HepG2 (cell line): ENCODE measurements at regions not wholly inside any gene's neighbourhood (a gene's known extent, or its start where the extent isn't known, plus 50 kb on each side); places are given as distances from the start of the nearest gene placed in this dataset.

Experiments used
- CTCF ChIP-seq: sonication (generic); formaldehyde crosslinking; IDR thresholded peaks from 2 replicates; pipeline ENCODE4 v1.5.0; 2020; ENCODE audit warnings: mild to moderate bottlenecking, missing genetic modification reagents, moderate library complexity
- KLF6 ChIP-seq: IDR thresholded peaks from 2 replicates; pipeline ENCODE4 v1.8.0; 2016; ENCODE audit warnings: missing biosample characterization, missing genetic modification reagents
- MAF1 ChIP-seq: sonication (generic); formaldehyde crosslinking; IDR thresholded peaks from 2 replicates; pipeline ENCODE4 v1.5.0; 2020; ENCODE audit warnings: missing genetic modification reagents, borderline replicate concordance
- MYC ChIP-seq: sonication (generic); formaldehyde crosslinking; IDR thresholded peaks from 2 replicates; pipeline ENCODE4 v1.9.0; 2021; ENCODE audit warnings: missing genetic modification reagents, borderline replicate concordance
- RORA ChIP-seq: sonication (generic); formaldehyde crosslinking; IDR thresholded peaks from 2 replicates; pipeline ENCODE4 v1.5.0; 2020; ENCODE audit warnings: mild to moderate bottlenecking, missing genetic modification reagents, moderate library complexity
- SRY ChIP-seq: sonication (generic); formaldehyde crosslinking; IDR thresholded peaks from 2 replicates; pipeline ENCODE4 v1.8.0; 2022; ENCODE audit warnings: mild to moderate bottlenecking, missing genetic modification reagents
- ZNF749 ChIP-seq: sonication (generic); formaldehyde crosslinking; IDR thresholded peaks from 2 replicates; pipeline ENCODE4 v1.8.0; 2022; ENCODE audit warnings: mild to moderate bottlenecking, missing genetic modification reagents, moderate library complexity, borderline replicate concordance

GRCh38 chr21:22280851-22281250 is 1282.6 kb downstream of the NCAM2 start:
- TF ChIP-seq SRY (CRISPR knock-in tag) (no peak), MYC (CRISPR knock-in tag) (no peak), MAF1 (no peak), CTCF (no peak), ZNF749 (no peak), RORA (no peak), KLF6 (CRISPR knock-in tag) (no peak)
